ENCODE measurements at regions not wholly inside any gene's neighbourhood (a gene's known extent, or its start where the extent isn't known, plus 50 kb on each side); places are given as distances from the start of the nearest gene placed in this dataset.
A peak's percentile ranks its signal among the peaks of the same experiment; 100 is the strongest.

DNA sequence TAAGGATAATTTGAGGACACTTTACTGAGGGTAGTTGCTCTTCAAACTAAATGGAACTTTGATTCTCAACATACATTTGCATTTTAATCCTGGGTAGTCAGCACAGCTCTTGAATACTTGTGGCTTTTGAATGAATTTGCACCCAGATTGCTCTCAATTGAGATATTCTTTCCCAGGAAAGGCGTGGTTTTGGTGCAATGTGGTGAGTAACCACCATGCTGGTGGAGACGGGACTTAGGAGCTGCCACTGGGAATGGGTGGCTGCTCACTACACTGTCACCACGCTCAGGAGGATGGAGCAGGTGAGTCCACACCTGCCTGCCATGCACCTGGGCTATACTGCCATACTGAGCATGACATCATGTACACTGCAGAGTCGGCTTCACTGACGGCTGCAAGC, 99.2 kb downstream of the IRX1 start:
- in situ Hi-C loops (cut with MboI; ENCODE audit: low pct_unique_long_range_greater_than_20kb in 2 of 9, low sequenced_read_pairs in 9 of 9, unreplicated experiment in 9 of 9), result no loop called here
- no peaks in the 10 kb centered on the region for H3K4me1 ChIP-seq (replicated peaks in 1 of 2)
- no peak overlapping the region for H3K27ac ChIP-seq
- ATAC-seq (replicated peaks in 6 of 8), result peak in 1 of 8 experiments; percentile 99
- WGBS, 10 experiments, result 6 to 100% (median 73%) methylated on average over 1 to 3 of the region's 5 CpGs; no CpG with 5 or more reads in 3 of the 10 experiments
- H3K4me3 ChIP-seq, result no peak overlapping the region

DNA sequence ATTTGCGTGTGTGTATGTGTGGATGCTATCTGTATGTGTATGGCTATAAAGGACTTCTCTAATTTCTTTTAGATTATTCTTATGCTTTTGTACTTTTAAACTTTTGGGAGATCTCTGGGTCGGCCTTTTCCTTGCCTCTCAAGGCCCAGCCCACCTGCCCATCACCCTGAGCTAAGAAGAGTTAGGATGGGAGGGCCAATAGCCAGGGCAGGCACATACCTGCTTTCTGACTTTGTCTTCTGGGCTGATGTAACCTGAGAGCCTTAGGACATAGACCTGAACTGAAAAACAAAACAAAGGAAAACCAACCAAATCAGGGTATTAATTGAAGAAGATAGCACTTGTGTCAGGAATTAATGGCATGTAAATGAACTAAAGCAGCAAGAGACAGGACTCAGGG, 100.2 kb downstream of the IRX1 start:
- Histone ChIP-seq H3K27ac (no peak overlapping the region), H3K4me1 (replicated peaks in 1 of 2) (no peaks in the 10 kb centered on the region), H3K4me3 (no peak overlapping the region)
- ATAC-seq (replicated peaks in 6 of 8), result no peak
- in situ Hi-C loops (cut with MboI; ENCODE audit: low pct_unique_long_range_greater_than_20kb in 2 of 9, low sequenced_read_pairs in 9 of 9, unreplicated experiment in 9 of 9), result no loop called here
- WGBS, 10 experiments, result 0 to 100% (median 27%) methylated on average over 1 to 2 of the region's 2 CpGs; no CpG with 5 or more reads in 2 of the 10 experiments

DNA sequence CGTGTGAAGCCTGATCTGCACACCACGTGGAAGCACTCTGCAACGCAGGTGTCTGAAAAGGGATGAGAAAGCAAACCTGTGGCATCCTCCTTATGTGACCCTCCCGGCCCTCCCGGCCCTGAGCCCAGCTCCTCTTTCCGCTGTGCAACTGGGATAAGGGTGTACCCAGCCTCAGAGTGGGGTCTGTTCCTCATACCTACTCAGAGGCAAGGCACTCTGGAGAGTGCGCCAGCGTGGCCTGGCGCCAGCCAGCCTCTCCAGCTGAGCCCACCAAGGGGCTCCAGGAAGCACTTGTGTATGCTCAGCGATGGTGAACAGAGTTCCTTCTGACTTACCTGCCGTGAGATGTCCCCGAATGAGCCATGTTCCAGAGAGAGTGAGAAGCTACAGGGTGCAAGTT, 102.8 kb downstream of the IRX1 start:
- 0 to 90% (median 40%) methylated on average over 1 to 3 of the region's 12 CpGs; no CpG with 5 or more reads in 5 of the 10 experiments for WGBS, 10 experiments
- no peaks in the 10 kb centered on the region for H3K4me1 ChIP-seq (replicated peaks in 1 of 2)
- in situ Hi-C loops (cut with MboI; ENCODE audit: low pct_unique_long_range_greater_than_20kb in 2 of 9, low sequenced_read_pairs in 9 of 9, unreplicated experiment in 9 of 9), result no loop called here
- ATAC-seq (replicated peaks in 6 of 8), result no peak
- H3K4me3 ChIP-seq, result no peak overlapping the region
- H3K27ac ChIP-seq, result no peak overlapping the region

DNA sequence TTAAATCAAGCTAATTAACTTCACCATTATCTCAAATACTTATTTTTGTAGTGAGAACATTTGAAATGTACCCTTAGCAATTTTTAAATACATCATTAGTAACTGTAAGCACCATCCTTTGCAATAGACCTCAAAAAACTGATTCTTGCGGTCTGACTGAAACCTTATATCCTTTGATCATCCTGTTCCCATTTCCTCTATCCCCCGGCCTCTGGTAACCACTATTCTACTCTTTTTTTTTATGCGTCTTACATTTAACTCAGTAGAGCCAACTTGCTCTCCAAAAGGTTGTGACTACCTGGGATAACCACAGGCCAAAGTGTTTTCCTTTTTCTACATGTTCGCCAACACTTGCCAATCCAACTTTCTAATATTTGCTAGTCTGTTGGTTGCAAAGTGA, 106.1 kb downstream of the IRX1 start:
- ATAC-seq (replicated peaks in 6 of 8), result no peak
- no peak overlapping the region for H3K27ac ChIP-seq
- 16 to 95% (median 78%) methylated on average over 1 to 4 of the region's 4 CpGs for WGBS, 10 experiments
- no peaks in the 10 kb centered on the region for H3K4me1 ChIP-seq (replicated peaks in 1 of 2)
- in situ Hi-C loops (cut with MboI; ENCODE audit: low pct_unique_long_range_greater_than_20kb in 2 of 9, low sequenced_read_pairs in 9 of 9, unreplicated experiment in 9 of 9), result no loop called here
- no peak overlapping the region for H3K4me3 ChIP-seq

- no peak overlapping the region for H3K27ac ChIP-seq
- H3K4me1 ChIP-seq (replicated peaks in 1 of 2), result peaks cover 0 to 6% of the 10 kb centered on the region in 2 donors
- ATAC-seq (replicated peaks in 6 of 8), result no peak
- in situ Hi-C loops (cut with MboI; ENCODE audit: low pct_unique_long_range_greater_than_20kb in 2 of 9, low sequenced_read_pairs in 9 of 9, unreplicated experiment in 9 of 9), result no loop called here
- no peak overlapping the region for H3K4me3 ChIP-seq
These were observed 109.0 kb downstream of the IRX1 start for GRCh38 chr5:3704661-3705060.

GRCh38 chr5:3709068-3709716, 113.6 kb downstream of the IRX1 start:
- WGBS, 10 experiments, result 0 to 44% (median 17%) methylated on average over 3 to 11 of the region's 11 CpGs; no CpG with 5 or more reads in 1 of the 10 experiments
- Histone ChIP-seq H3K27ac (no peak overlapping the region), H3K4me1 (replicated peaks in 1 of 2) (peaks cover 0 to 7% of the 10 kb centered on the region in 2 donors), H3K4me3 (no peak overlapping the region)
- in situ Hi-C loops (cut with MboI; ENCODE audit: low pct_unique_long_range_greater_than_20kb in 2 of 9, low sequenced_read_pairs in 9 of 9, unreplicated experiment in 9 of 9), result no loop called here
- ATAC-seq (replicated peaks in 6 of 8), result peak in 6 of 8 experiments; percentile 58 to 96 (median 85)

DNA sequence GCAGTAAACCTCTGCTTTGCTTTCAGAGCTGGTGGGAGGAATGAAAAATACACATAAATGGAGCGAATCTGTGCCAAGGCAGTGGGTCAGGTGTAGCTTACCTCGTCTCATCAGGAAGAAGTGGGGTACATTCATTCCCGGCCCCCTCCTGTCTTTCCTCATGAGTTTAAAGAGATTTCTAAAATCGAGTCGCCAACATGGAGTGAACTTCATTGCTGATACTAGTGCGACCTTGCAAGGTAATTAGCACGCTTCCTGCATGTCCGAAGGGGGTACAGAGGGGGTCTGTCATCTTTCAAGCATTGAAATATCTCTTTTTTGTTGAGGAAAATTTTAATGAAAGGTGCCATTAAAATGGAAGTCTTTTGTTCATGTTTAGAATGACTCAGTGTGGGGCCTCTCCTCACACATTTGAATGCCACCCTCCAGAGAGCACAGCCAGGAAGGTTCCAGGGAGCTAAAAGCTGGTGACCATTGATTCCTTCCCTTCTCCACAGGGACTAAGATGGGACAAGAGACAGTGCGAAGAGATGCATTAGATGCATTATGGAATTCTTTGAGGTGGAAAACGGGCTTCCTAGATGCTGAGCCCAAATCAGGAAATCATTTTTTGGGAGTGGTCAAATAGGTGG, 114.2 kb downstream of the IRX1 start:
- 16 to 100% (median 42%) methylated on average over 1 to 9 of the region's 10 CpGs for WGBS, 10 experiments
- in situ Hi-C loops (cut with MboI; ENCODE audit: low pct_unique_long_range_greater_than_20kb in 2 of 9, low sequenced_read_pairs in 9 of 9, unreplicated experiment in 9 of 9), result no loop called here
- Histone ChIP-seq H3K4me1 (replicated peaks in 1 of 2) (peaks cover 0 to 7% of the 10 kb centered on the region in 2 donors), H3K27ac (no peak overlapping the region), H3K4me3 (no peak overlapping the region)
- ATAC-seq (replicated peaks in 6 of 8), result peak in 2 of 8 experiments; percentile 32

DNA sequence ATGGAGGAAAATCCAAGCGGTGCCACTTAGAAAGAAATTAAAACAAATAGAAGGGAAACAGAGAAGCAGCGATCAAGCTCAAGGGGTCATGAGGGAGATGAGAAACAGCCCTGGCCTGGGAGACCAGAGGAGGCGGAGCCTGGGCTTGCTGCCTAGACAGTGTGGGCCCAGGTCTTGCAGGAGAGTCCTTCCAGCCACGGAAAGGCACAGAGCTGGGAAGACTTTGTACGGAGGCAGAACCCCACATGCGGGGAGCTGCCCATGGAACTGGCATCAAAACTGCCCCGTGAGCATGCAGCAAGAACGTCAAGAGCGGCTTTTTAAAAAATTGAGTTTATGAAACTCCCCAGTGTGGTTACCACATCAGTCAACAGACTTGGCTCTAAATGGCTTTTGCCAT, 119.4 kb downstream of the IRX1 start:
- Histone ChIP-seq H3K4me3 (no peak overlapping the region), H3K27ac (no peak overlapping the region), H3K4me1 (replicated peaks in 1 of 2) (no peaks in the 10 kb centered on the region)
- in situ Hi-C loops (cut with MboI; ENCODE audit: low pct_unique_long_range_greater_than_20kb in 2 of 9, low sequenced_read_pairs in 9 of 9, unreplicated experiment in 9 of 9), result no loop called here
- 0 to 79% (median 60%) methylated on average over 1 to 8 of the region's 9 CpGs; no CpG with 5 or more reads in 2 of the 10 experiments for WGBS, 10 experiments
- peak in 2 of 8 experiments; percentile 30 to 46 for ATAC-seq (replicated peaks in 6 of 8)

GRCh38 chr5:3729631-3730030, 134.0 kb downstream of the IRX1 start:
- H3K4me1 ChIP-seq (replicated peaks in 1 of 2), result no peaks in the 10 kb centered on the region
- WGBS, 10 experiments, result 21 to 96% (median 73%) methylated on average over 2 to 8 of the region's 8 CpGs; no CpG with 5 or more reads in 2 of the 10 experiments
- in situ Hi-C loops (cut with MboI; ENCODE audit: low pct_unique_long_range_greater_than_20kb in 2 of 9, low sequenced_read_pairs in 9 of 9, unreplicated experiment in 9 of 9), result no loop called here
- no peak for ATAC-seq (replicated peaks in 6 of 8)
- H3K27ac ChIP-seq, result no peak overlapping the region
- H3K4me3 ChIP-seq, result no peak overlapping the region

DNA sequence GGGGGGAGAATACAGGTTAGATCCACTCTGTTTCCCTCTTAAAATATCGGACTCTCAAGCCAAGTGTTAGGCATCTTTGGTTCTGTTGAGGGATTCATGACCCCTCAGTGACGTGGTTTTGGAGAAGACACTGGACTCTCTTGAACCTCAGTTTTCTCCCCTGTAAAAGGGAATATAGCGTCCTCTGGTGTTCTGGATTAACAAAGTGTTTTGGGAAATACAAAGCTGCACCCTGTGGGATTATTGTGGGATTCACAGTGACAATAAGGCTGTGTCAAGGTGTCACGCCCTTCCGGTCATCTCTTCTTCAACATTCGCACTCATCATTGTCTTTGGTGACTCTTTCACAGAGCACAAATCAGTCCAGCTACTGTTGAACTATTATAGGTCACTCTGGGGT, 139.0 kb downstream of the IRX1 start:
- H3K4me3 ChIP-seq, result no peak overlapping the region
- H3K4me1 ChIP-seq (replicated peaks in 1 of 2), result no peaks in the 10 kb centered on the region
- 20 to 100% (median 59%) methylated on average over 1 to 6 of the region's 6 CpGs; no CpG with 5 or more reads in 1 of the 10 experiments for WGBS, 10 experiments
- in situ Hi-C loops (cut with MboI; ENCODE audit: low pct_unique_long_range_greater_than_20kb in 2 of 9, low sequenced_read_pairs in 9 of 9, unreplicated experiment in 9 of 9), result no loop called here
- no peak overlapping the region for H3K27ac ChIP-seq
- ATAC-seq (replicated peaks in 6 of 8), result peak in 1 of 8 experiments; percentile 67

- WGBS, 10 experiments, result 20 to 77% (median 69%) methylated on average over 1 to 11 of the region's 16 CpGs; no CpG with 5 or more reads in 4 of the 10 experiments
- Histone ChIP-seq H3K27ac (no peak overlapping the region), H3K4me3 (no peak overlapping the region), H3K4me1 (replicated peaks in 1 of 2) (no peaks in the 10 kb centered on the region)
- in situ Hi-C loops (cut with MboI; ENCODE audit: low pct_unique_long_range_greater_than_20kb in 2 of 9, low sequenced_read_pairs in 9 of 9, unreplicated experiment in 9 of 9), result no loop called here
- no peak for ATAC-seq (replicated peaks in 6 of 8)
These were observed 140.8 kb downstream of the IRX1 start for GRCh38 chr5:3736466-3736865.

- 17 to 100% (median 79%) methylated on average over 2 to 9 of the region's 9 CpGs; no CpG with 5 or more reads in 1 of the 10 experiments for WGBS, 10 experiments
- H3K27ac ChIP-seq, result no peak overlapping the region
- in situ Hi-C loops (cut with MboI; ENCODE audit: low pct_unique_long_range_greater_than_20kb in 2 of 9, low sequenced_read_pairs in 9 of 9, unreplicated experiment in 9 of 9), result no loop called here
- H3K4me1 ChIP-seq (replicated peaks in 1 of 2), result no peaks in the 10 kb centered on the region
- no peak overlapping the region for H3K4me3 ChIP-seq
- peak in 1 of 8 experiments; percentile 39 for ATAC-seq (replicated peaks in 6 of 8)
These were observed 141.3 kb downstream of the IRX1 start for GRCh38 chr5:3736926-3737325.

- Histone ChIP-seq H3K4me3 (no peak overlapping the region), H3K4me1 (replicated peaks in 1 of 2) (peaks cover 0 to 14% of the 10 kb centered on the region in 2 donors), H3K27ac (no peak overlapping the region)
- in situ Hi-C loops (cut with MboI; ENCODE audit: low pct_unique_long_range_greater_than_20kb in 2 of 9, low sequenced_read_pairs in 9 of 9, unreplicated experiment in 9 of 9), result no loop called here
- no peak for ATAC-seq (replicated peaks in 6 of 8)
- 46 to 100% (median 89%) methylated on average over 1 to 3 of the region's 3 CpGs; no CpG with 5 or more reads in 3 of the 10 experiments for WGBS, 10 experiments
These were observed 143.3 kb downstream of the IRX1 start for GRCh38 chr5:3738919-3739318.

Measured in motor neuron (in vitro differentiated cells).